Glomerular visceral epithelial cell (primary cell): ENCODE measurements at regions not wholly inside any gene's neighbourhood (a gene's known extent, or its start where the extent isn't known, plus 50 kb on each side); places are given as distances from the start of the nearest gene placed in this dataset.
"Not testable (repeated sequence)": the region's sequence is repeated elsewhere in the genome, so short reads cannot be mapped to it uniquely, and the experiment has no call there.

ENCODE experiments used
- DNase-seq: peaks from one replicate; pipeline ENCODE4 v3.0.0-alpha.2; 2016; ENCODE audit errors: extremely low spot score

- no peak for DNase-seq
Measured at GRCh38 chr3:194249323-194250097, 101.6 kb downstream of the CPN2 start.

GRCh38 chr3:194250098-194251002 is 100.8 kb downstream of the CPN2 start:
- DNase-seq: no peak

GRCh38 chr3:194251007-194251406 is 100.1 kb downstream of the CPN2 start:
- no peak for DNase-seq

- DNase-seq: no peak
Measured at GRCh38 chr3:194251461-194251860, 99.7 kb downstream of the CPN2 start.

- DNase-seq: no peak
Measured at GRCh38 chr3:194251891-194252560, 99.1 kb downstream of the CPN2 start.

- DNase-seq: no peak
Measured at GRCh38 chr3:194253270-194253669, 97.9 kb downstream of the CPN2 start.

- DNase-seq: no peak
Measured at GRCh38 chr3:194254040-194254439, 97.1 kb downstream of the CPN2 start.

GRCh38 chr3:194255252-194256039 is 95.7 kb downstream of the CPN2 start:
- DNase-seq: no peak

- no peak for DNase-seq
Measured at GRCh38 chr3:194256040-194256945, 94.8 kb downstream of the CPN2 start.

GRCh38 chr3:194257151-194257621 is 93.9 kb downstream of the CPN2 start:
- no peak for DNase-seq

- no peak for DNase-seq
Measured at GRCh38 chr3:194257916-194258668, 93.0 kb downstream of the CPN2 start.

- DNase-seq: no peak
Measured at GRCh38 chr3:194259982-194260766, 91.0 kb downstream of the CPN2 start.

- DNase-seq: no peak
Measured at GRCh38 chr3:194261581-194262063, 89.5 kb downstream of the CPN2 start.

- no peak for DNase-seq
Measured at GRCh38 chr3:194262176-194262924, 88.8 kb downstream of the CPN2 start.

GRCh38 chr3:194262925-194263305 is 88.2 kb downstream of the CPN2 start:
- no peak for DNase-seq

GRCh38 chr3:194264631-194265504 is 86.3 kb downstream of the CPN2 start:
- not testable (repeated sequence) for DNase-seq

- DNase-seq: peak; percentile 83
Measured at GRCh38 chr3:194265505-194265892, 85.6 kb downstream of the CPN2 start.
